ENCODE measurements at regions not wholly inside any gene's neighbourhood (a gene's known extent, or its start where the extent isn't known, plus 50 kb on each side); places are given as distances from the start of the nearest gene placed in this dataset.

GRCh38 chrX:85611926-85612325, 232.5 kb upstream of the POF1B start:
- H3K79me2 ChIP-seq (ENCODE audit: control insufficient read depth, insufficient read depth, low read length): no peaks in the 10 kb centered on the region
- TF ChIP-seq CTCF (optimal IDR thresholded peaks at IDR 0.05 in 1 of 3, IDR thresholded peaks at IDR 0.05 in 1 of 3, conservative IDR thresholded peaks at IDR 0.05 in 1 of 3; ENCODE audit: extremely low read depth in 1 of 3, insufficient read depth in 2 of 3, low read length in 3 of 3) (peak in 1 of 3 experiments; percentile 23), EZH2 (IDR thresholded peaks at IDR 0.05; ENCODE audit: low read length) (no peak)
- no peaks in the 10 kb centered on the region for H3K9me1 ChIP-seq (ENCODE audit: control insufficient read depth, extremely low read depth, insufficient read depth, low read length)
- H3K27ac ChIP-seq (ENCODE audit: control insufficient read depth, insufficient read depth, low read length): no peak overlapping the region
- H2AFZ ChIP-seq (ENCODE audit: control insufficient read depth, low read length): no peak overlapping the region
- dilution Hi-C loops (cut with MboI; ENCODE audit: extremely low pct_ligation_motif_present, low sequenced_read_pairs): no loop called here
- H3K4me1 ChIP-seq (ENCODE audit: control insufficient read depth, extremely low read depth, insufficient read depth, low read length): no peaks in the 10 kb centered on the region
- no peaks in the 10 kb centered on the region for H4K20me1 ChIP-seq (ENCODE audit: control insufficient read depth, extremely low read depth, insufficient read depth, low read length)
- H3K4me3 ChIP-seq (ENCODE audit: control insufficient read depth in 2 of 3, extremely low read depth in 1 of 3, insufficient read depth in 2 of 3, low read depth in 1 of 3, low read length in 3 of 3): no peak overlapping the region
- no peak overlapping the region for H3K4me2 ChIP-seq (ENCODE audit: control insufficient read depth, extremely low read depth, insufficient read depth, low read depth, low read length)
- H3K27me3 ChIP-seq (ENCODE audit: control insufficient read depth, extremely low read depth, insufficient read depth, low read length): no peaks in the 10 kb centered on the region
- DNase-seq (ENCODE audit: low read depth, low spot score) (no peak), FAIRE-seq (peak; percentile 65)
- H3K9ac ChIP-seq (ENCODE audit: control insufficient read depth, extremely low read depth, insufficient read depth, low read length): no peak overlapping the region
- no peaks in the 10 kb centered on the region for H3K36me3 ChIP-seq (ENCODE audit: control insufficient read depth in 2 of 2, extremely low read depth in 1 of 2, insufficient read depth in 2 of 2, low read length in 2 of 2)
- H3K9me3 ChIP-seq (ENCODE audit: control insufficient read depth, low read depth, low read length): no peaks in the 10 kb centered on the region

GRCh38 chrX:85592980-85593379, 213.5 kb upstream of the POF1B start:
- TF ChIP-seq EZH2 (IDR thresholded peaks at IDR 0.05; ENCODE audit: low read length) (no peak), CTCF (optimal IDR thresholded peaks at IDR 0.05 in 1 of 3, IDR thresholded peaks at IDR 0.05 in 1 of 3, conservative IDR thresholded peaks at IDR 0.05 in 1 of 3; ENCODE audit: extremely low read depth in 1 of 3, insufficient read depth in 2 of 3, low read length in 3 of 3) (no peak)
- Histone ChIP-seq H3K9me3 (ENCODE audit: control insufficient read depth, low read depth, low read length) (no peaks in the 10 kb centered on the region), H2AFZ (ENCODE audit: control insufficient read depth, low read length) (no peak overlapping the region), H3K4me1 (ENCODE audit: control insufficient read depth, extremely low read depth, insufficient read depth, low read length) (no peaks in the 10 kb centered on the region), H3K36me3 (ENCODE audit: control insufficient read depth in 2 of 2, extremely low read depth in 1 of 2, insufficient read depth in 2 of 2, low read length in 2 of 2) (no peaks in the 10 kb centered on the region), H3K79me2 (ENCODE audit: control insufficient read depth, insufficient read depth, low read length) (no peaks in the 10 kb centered on the region), H3K27me3 (ENCODE audit: control insufficient read depth, extremely low read depth, insufficient read depth, low read length) (no peaks in the 10 kb centered on the region), H3K4me3 (ENCODE audit: control insufficient read depth in 2 of 3, extremely low read depth in 1 of 3, insufficient read depth in 2 of 3, low read depth in 1 of 3, low read length in 3 of 3) (no peak overlapping the region), H3K4me2 (ENCODE audit: control insufficient read depth, extremely low read depth, insufficient read depth, low read depth, low read length) (no peak overlapping the region), H3K9ac (ENCODE audit: control insufficient read depth, extremely low read depth, insufficient read depth, low read length) (no peak overlapping the region), H3K27ac (ENCODE audit: control insufficient read depth, insufficient read depth, low read length) (no peak overlapping the region), H3K9me1 (ENCODE audit: control insufficient read depth, extremely low read depth, insufficient read depth, low read length) (no peaks in the 10 kb centered on the region), H4K20me1 (ENCODE audit: control insufficient read depth, extremely low read depth, insufficient read depth, low read length) (no peaks in the 10 kb centered on the region)
- DNase-seq (ENCODE audit: low read depth, low spot score) (no peak), FAIRE-seq (no peak)
- dilution Hi-C loops (cut with MboI; ENCODE audit: extremely low pct_ligation_motif_present, low sequenced_read_pairs): no loop called here
